ENCODE measurements at regions not wholly inside any gene's neighbourhood (a gene's known extent, or its start where the extent isn't known, plus 50 kb on each side); places are given as distances from the start of the nearest gene placed in this dataset.

- Histone ChIP-seq H3K4me3 (ENCODE audit: low read depth in 1 of 3, low read length in 3 of 3) (no peak overlapping the region), H3K9ac (ENCODE audit: low read depth in 1 of 2, low read length in 2 of 2) (no peak overlapping the region), H3K36me3 (ENCODE audit: control insufficient read depth in 4 of 4, insufficient read depth in 3 of 4, low read depth in 1 of 4, low read length in 3 of 4) (no peaks in the 10 kb centered on the region), H3K9me3 (ENCODE audit: control insufficient read depth in 4 of 4, low read length in 3 of 4) (no peaks in the 10 kb centered on the region), H3K27me3 (ENCODE audit: control insufficient read depth in 4 of 4, insufficient read depth in 4 of 4, low read length in 3 of 4) (no peaks in the 10 kb centered on the region), H3K27ac (ENCODE audit: low read depth in 1 of 2, low read length in 2 of 2) (no peak overlapping the region), H3K4me1 (ENCODE audit: control insufficient read depth in 4 of 4, insufficient read depth in 4 of 4, low read length in 3 of 4) (peaks cover 0 to 9% (median 1%) of the 10 kb centered on the region in 4 donors)
- no peak for DNase-seq (ENCODE audit: low spot score)
- 89% methylated on average over 2 of the region's 2 CpGs for WGBS
- TF ChIP-seq FOXA1 (IDR thresholded peaks at IDR 0.05) (no peak), REST (IDR thresholded peaks at IDR 0.05) (no peak), HNF4G (IDR thresholded peaks at IDR 0.05) (no peak), HNF4A (conservative IDR thresholded peaks at IDR 0.05) (no peak), JUND (IDR thresholded peaks at IDR 0.05) (no peak), YY1 (IDR thresholded peaks at IDR 0.05) (no peak), ZBTB33 (IDR thresholded peaks at IDR 0.05) (no peak), MAX (IDR thresholded peaks at IDR 0.05) (no peak), ATF3 (IDR thresholded peaks at IDR 0.05) (no peak), EGR1 (IDR thresholded peaks at IDR 0.05; ENCODE audit: low read depth in 2 of 2) (no peak), CTCF (IDR thresholded peaks at IDR 0.05; ENCODE audit: low read depth, low read length, missing input control) (no peak), RXRA (IDR thresholded peaks at IDR 0.05) (no peak)
Measured at GRCh38 chr13:81020010-81020409, 679.1 kb upstream of the SPRY2 start.

- Histone ChIP-seq H3K9ac (ENCODE audit: low read depth in 1 of 2, low read length in 2 of 2) (no peak overlapping the region), H3K27ac (ENCODE audit: low read depth in 1 of 2, low read length in 2 of 2) (no peak overlapping the region)
- WGBS: 77% methylated on average over 3 of the region's 3 CpGs
- TF ChIP-seq MAX (IDR thresholded peaks at IDR 0.05) (no peak), ATF3 (IDR thresholded peaks at IDR 0.05) (no peak), JUND (IDR thresholded peaks at IDR 0.05) (no peak), FOXA1 (IDR thresholded peaks at IDR 0.05) (no peak), HNF4A (conservative IDR thresholded peaks at IDR 0.05) (no peak), NR2F2 (IDR thresholded peaks at IDR 0.05) (no peak), ZBTB33 (IDR thresholded peaks at IDR 0.05) (no peak), RXRA (IDR thresholded peaks at IDR 0.05) (no peak), TAF1 (conservative IDR thresholded peaks at IDR 0.05) (no peak), HNF4G (IDR thresholded peaks at IDR 0.05) (no peak), REST (IDR thresholded peaks at IDR 0.05) (no peak), SP1 (IDR thresholded peaks at IDR 0.05) (no peak), FOXA2 (IDR thresholded peaks at IDR 0.05) (no peak)
Measured at GRCh38 chr13:81018936-81019335, 678.0 kb upstream of the SPRY2 start.

More at GRCh38 chr13:81018936-81019335, 678.0 kb upstream of the SPRY2 start:
- Histone ChIP-seq H3K4me3 (ENCODE audit: low read depth in 1 of 3, low read length in 3 of 3) (no peak overlapping the region), H3K36me3 (ENCODE audit: control insufficient read depth in 4 of 4, insufficient read depth in 3 of 4, low read depth in 1 of 4, low read length in 3 of 4) (no peaks in the 10 kb centered on the region), H3K27me3 (ENCODE audit: control insufficient read depth in 4 of 4, insufficient read depth in 4 of 4, low read length in 3 of 4) (no peaks in the 10 kb centered on the region), H3K9me3 (ENCODE audit: control insufficient read depth in 4 of 4, low read length in 3 of 4) (no peaks in the 10 kb centered on the region), H3K4me1 (ENCODE audit: control insufficient read depth in 4 of 4, insufficient read depth in 4 of 4, low read length in 3 of 4) (peaks cover 0 to 9% (median 1%) of the 10 kb centered on the region in 4 donors)
- DNase-seq (ENCODE audit: low spot score): no peak
